GM18870 (cell line): ENCODE measurements at regions not wholly inside any gene's neighbourhood (a gene's known extent, or its start where the extent isn't known, plus 50 kb on each side); places are given as distances from the start of the nearest gene placed in this dataset.
"Not testable (repeated sequence)": the region's sequence is repeated elsewhere in the genome, so short reads cannot be mapped to it uniquely, and the experiment has no call there.

Source experiments
- ATAC-seq: cut with Tn5 transposase; IDR thresholded peaks from one replicate; pipeline ENCODE4 v1.9.1; 2021; ENCODE audit warnings: moderate library complexity; ENCODE audit not compliant: unreplicated experiment

DNA sequence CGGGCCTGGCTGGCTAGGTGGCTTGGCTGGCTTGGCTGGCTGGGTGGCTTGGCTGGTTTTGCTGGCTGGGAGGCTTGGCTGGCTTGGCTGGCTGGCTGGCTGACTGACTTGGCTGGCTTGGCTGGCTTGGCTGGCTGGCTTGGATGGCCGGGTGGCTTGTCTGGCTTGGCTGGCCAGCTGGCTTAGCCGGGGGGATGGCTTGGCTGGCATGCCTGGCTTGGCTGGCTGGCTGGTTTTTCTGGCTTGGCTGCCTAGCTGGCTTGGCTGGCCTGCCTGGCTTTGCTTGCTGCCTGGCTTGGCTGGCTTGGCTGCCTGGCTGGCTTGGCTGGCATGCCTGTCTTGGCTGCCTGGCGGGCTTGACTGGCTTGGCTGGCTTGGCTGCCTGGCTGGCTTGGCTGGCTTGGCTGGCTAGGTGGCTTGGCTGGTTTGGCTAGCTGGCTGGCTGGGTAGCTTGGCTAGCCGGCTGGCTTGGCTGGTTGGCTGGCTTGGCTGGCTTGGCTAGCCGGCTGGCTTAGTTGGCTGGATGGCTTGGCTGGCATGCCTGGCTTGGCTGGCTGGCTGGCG lies 2829.6 kb downstream of the RPIA start:
- not testable (repeated sequence) for ATAC-seq

DNA sequence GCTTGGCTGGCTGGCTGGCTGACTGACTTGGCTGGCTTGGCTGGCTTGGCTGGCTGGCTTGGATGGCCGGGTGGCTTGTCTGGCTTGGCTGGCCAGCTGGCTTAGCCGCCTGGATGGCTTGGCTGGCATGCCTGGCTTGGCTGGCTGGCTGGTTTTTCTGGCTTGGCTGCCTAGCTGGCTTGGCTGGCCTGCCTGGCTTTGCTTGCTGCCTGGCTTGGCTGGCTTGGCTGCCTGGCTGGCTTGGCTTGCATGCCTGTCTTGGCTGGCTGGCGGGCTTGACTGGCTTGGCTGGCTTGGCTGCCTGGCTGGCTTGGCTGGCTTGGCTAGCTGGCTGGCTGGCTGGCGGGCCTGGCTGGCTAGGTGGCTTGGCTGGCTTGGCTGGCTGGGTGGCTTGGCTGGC lies 2830.5 kb downstream of the RPIA start:
- ATAC-seq, result not testable (repeated sequence)

DNA sequence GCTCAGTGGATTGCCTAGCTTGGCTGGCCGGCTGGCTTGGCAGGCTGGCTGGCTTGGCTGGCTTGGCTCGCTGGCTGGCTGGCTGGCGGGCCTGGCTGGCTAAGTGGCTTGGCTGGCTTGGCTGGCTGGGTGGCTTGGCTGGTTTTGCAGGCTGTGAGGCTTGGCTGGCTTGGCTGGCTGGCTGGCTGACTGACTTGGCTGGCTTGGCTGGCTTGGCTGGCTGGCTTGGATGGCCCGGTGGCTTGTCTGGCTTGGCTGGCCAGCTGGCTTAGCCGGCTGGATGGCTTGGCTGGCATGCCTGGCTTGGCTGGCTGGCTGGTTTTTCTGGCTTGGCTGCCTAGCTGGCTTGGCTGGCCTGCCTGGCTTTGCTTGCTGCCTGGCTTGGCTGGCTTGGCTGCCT lies 2831.4 kb downstream of the RPIA start:
- not testable (repeated sequence) for ATAC-seq

DNA sequence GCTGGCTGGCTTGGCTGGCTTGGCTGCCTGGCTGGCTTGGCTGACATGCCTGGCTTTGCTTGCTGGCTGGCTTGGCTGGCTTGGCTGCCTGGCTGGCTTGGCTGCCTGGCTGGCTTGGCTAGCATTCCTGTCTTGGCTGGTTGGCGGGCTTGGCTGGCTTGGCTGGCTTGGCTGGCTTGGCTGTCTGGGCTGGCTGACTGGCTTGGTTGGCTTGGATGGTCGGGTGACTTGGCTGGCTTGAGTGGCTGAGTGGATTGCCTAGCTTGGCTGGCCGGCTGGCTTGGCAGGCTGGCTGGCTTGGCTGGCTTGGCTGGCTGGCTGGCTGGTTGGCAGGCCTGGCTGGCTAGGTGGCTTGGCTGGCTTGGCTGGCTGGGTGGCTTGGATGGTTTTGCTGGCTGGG lies 2832.3 kb downstream of the RPIA start:
- not testable (repeated sequence) for ATAC-seq

DNA sequence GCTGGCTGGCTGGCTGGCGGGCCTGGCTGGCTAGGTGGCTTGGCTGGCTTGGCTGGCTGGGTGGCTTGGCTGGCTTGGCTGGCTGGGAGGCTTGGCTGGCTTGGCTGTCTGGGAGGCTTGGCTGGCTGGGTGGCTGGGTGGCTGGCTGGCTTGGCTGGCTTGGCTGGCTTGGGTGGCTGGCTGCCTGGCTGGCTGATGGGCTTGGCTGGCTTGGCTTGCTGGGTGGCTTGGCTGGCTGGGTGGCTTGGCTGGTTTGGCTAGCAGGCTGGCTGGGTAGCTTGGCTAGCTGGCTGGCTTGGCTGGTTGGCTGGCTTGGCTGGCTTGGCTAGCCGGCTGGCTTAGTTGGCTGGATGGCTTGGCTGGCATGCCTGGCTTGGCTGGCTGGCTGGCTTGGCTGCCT lies 2834.1 kb downstream of the RPIA start:
- ATAC-seq, result not testable (repeated sequence)

DNA sequence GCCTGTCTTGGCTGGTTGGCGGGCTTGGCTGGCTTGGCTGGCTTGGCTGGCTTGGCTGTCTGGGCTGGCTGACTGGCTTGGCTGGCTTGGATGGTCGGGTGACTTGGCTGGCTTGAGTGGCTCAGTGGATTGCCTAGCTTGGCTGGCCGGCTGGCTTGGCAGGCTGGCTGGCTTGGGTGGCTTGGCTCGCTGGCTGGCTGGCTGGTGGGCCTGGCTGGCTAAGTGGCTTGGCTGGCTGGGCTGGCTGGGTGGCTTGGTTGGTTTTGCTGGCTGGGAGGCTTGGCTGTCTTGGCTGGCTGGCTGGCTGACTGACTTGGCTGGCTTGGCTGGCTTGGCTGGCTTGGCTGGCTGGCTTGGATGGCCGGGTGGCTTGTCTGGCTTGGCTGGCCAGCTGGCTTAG lies 2834.6 kb downstream of the RPIA start:
- ATAC-seq, result not testable (repeated sequence)

DNA sequence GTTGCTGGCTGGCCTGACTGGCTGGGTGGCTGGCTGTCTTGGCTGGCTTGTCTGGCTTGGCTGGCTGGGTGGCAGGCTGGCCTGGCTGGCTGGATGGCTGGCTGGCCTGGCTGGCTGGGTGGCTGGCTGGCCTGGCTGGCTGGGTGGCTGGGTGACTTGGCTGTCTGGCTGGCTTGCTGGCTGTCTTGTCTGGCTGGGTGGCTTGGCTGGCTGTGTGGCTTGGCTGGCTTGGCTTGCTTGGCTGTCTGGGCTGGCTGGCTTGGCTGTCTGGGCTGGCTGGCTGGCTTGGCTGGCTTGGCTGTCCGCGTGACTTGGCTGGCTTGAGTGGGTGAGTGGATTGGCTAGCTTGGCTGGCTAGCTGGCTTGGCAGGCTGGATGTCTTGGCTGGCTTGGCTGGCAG lies 2835.6 kb downstream of the RPIA start:
- not testable (repeated sequence) for ATAC-seq

DNA sequence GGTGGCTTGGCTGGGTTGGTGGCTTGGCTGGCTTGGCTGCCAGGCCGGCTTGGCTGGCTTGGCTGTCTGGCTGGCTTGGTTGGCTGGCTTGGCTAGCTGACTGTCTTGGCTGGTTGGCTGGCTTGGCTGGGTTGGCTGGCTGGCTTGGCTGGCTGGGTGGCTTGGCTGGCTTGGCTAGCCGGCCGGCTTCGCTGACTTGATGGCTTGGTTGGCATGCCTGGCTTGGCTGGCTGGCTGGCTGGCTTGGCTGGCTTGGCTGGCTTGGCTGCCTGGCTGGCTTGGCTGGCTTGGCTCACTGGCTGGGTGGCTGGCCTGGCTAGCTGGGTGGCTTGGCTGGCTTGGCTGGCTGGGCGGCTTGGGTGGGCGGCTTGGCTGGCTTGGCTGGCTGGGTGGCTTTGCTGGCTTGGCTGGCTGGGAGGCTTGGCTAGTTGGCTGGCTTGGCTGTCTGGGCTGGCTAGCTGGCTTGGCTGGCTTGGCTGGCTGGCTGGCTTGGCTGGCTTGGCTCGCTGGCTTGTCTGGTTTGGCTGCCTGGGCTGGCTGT lies 2836.1 kb downstream of the RPIA start:
- ATAC-seq, result not testable (repeated sequence)

DNA sequence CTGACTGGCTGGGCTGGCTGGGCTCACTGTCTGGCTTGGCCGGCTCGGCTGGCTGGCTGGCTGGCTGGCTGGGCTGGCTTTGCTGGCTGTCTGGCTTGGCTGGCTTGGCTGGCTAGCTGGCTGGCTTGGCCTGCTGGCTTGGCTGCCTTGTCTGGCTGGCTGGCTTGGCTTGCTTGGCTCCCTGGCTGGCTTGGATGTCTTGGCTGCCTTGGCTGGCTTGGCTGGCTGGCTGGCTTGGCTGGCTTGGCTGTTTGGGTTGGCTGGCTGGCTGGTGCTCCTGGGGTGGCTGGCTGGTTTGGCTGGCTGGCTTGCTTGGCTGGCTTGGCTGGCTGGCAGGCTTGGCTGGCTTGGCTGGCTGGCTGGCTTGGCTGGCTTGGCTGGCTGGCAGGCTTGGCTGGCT lies 2836.9 kb downstream of the RPIA start:
- not testable (repeated sequence) for ATAC-seq

DNA sequence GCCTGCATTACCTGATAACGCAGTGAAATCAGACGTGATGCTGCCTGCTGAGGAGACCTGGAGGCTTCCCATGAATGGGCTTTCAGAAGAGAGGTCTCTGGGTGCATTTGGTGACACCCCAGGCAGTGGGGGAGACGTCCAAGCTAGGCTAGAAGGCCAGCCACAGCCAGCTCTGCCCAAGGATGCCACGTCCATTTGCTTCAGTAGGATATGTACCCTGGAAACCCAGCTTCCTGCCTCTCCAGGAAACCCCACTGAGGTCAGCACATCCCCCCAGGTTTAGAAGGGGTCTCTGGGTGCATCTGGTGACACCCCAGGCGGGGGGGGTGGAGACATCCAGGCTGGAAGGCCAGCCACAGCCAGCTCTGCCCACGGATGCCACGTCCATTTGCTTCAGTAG lies 2844.6 kb downstream of the RPIA start:
- ATAC-seq, result not testable (repeated sequence)

DNA sequence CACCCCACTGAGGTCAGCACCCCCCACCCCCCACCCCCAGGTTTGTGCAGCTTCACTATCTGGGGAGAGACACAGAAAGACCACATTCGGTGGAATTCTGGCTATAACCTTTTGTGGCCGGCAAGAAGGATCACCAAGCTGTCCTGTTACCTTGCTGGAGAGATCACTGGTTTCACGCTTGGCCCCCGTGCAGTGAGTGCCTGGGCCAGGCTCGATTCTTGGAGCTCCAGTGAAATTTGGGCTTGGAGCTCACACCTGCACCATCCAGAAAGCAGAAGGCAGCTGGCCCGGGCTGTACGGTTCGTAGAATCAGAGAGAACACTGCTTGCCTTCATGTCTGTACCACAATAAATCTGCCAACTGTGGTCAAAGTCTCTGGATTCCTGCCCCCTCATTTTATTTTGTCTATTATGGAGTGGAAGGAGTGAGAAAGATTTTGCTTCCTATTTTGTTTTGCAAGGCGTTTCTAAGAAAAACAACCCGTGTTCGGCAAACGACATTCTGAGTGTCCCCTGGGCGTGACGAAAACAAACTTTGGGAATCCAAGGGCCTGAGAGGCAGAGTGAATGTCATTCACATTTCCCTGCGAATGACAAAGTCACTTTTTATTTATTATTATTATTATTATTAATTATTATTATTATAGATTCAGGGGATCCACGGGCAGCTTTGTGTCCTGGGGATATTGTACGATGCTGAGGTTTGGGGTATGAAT lies 2845.2 kb downstream of the RPIA start:
- not testable (repeated sequence) for ATAC-seq

DNA sequence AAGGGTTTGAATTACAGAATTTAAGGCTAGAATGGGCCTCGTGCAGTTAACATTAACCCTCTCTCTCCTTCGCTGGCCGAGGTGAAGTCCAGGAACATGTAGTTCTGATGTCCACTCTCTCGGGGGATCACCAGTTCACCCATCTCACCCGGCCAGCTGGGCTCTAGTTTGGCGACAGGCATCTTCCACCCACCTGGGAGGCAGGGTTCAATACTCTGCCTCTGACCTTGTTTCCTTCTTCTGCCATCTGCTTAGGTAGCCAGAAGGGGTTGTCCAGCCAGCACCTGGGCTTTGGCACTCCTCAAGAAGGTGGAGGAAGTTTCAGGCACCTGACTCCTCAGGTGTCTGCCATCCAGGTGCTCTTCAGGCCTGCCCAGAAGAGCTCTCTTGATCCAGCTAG lies 2857.8 kb downstream of the RPIA start:
- ATAC-seq, result not testable (repeated sequence)

DNA sequence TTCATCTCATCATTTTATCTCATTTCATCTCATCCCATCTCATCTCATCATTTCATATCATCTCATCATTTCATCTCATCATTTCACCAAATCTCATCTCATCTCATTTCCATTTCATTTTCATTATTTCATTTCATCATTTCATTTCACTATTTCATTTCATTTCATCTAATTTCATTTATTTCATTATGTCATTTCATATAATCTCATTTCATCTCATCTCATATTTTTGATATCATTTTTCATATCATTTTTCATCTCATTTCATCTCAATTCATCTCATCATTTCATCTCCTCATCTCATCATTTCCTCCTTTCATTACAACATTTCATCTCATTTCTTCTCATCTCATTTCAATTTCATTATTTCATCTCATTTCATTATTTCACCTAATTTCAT lies 2866.8 kb downstream of the RPIA start:
- ATAC-seq, result not testable (repeated sequence)

DNA sequence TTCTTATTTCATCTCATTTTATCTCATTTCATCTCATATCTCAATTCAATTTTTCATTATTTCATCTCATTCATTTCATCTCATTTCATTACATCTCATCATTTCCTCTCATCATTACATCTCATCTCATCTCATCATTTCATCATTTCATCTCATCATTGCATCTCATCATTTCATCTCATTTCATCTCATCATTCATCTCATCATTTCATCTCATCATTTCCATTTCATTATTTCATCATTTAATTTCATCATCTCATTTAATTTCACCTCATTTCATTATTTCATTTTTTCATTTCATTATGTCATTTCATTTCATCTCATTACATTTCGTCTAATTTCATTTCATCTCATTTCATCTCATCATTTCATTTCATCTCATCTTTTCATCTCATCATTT lies 2867.8 kb downstream of the RPIA start:
- ATAC-seq, result not testable (repeated sequence)

DNA sequence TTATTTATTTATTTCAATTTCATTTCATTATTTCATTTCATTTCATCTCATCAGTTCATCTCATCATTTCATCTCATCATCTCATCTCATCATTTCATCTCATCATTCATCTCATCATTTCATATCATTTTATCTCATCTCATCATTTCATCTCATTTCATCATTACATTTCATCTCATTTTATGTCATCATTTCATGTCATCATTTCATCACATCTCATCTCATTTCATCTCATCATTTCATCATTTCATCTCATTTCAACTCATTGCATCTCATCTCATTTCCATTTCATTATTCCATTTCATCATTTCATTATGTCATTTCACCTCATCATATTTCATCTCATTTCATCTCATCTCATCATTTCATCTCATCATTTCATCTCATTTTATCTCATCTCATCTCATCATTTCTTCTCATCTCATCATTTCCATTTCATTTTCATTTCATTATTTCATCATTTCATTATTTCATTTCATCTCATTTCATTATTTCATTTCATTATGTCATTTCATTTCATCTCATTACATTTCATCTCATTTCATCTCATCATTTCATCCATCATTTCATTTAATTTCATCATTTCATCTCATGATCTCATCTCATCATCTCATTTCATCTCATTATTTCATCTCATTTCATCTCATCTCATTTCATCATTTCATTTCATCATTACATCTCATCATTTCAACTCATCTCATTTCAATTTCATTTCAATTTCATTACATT lies 2868.6 kb downstream of the RPIA start:
- ATAC-seq, result not testable (repeated sequence)

DNA sequence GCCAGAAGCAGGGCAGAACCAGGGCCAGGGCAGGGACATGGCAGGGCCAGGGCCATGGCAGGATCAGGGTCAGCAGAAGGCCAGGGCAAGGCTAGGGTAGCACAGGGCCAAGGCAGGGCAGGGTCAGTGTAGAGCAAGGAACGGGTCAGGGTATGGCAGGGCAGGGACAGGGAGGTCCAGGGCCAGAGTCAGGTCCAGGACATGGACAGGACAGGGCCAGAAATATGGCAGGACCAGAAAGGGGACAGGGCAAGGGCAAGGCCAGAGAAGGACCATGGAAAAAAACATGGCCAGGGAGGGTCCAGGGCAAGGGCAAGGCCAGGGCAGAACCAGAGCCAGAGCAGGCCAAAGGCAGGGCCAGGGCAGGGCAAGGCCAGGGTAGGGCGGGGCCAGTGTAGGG lies 2870.7 kb downstream of the RPIA start:
- ATAC-seq, result not testable (repeated sequence)

DNA sequence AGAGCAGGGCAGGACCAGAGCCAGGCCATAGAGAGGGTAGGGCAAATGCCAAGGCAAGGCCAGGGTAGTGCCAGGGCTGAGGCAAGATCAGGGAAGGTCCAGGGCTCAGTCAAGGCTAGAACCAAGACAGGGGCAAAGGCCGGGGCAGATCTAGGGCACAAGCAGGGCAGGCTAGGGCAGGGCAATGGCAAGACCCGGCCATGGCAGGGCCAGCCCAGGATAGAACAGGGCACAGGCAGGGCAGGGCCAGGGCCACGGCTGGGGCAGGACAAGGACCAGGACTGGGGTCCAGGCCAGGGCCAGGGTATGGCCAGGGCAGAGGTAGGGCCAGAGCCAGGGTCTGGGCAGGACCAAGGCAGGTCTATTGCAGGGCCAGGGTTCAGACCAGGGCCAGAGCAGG lies 2873.2 kb downstream of the RPIA start:
- not testable (repeated sequence) for ATAC-seq

DNA sequence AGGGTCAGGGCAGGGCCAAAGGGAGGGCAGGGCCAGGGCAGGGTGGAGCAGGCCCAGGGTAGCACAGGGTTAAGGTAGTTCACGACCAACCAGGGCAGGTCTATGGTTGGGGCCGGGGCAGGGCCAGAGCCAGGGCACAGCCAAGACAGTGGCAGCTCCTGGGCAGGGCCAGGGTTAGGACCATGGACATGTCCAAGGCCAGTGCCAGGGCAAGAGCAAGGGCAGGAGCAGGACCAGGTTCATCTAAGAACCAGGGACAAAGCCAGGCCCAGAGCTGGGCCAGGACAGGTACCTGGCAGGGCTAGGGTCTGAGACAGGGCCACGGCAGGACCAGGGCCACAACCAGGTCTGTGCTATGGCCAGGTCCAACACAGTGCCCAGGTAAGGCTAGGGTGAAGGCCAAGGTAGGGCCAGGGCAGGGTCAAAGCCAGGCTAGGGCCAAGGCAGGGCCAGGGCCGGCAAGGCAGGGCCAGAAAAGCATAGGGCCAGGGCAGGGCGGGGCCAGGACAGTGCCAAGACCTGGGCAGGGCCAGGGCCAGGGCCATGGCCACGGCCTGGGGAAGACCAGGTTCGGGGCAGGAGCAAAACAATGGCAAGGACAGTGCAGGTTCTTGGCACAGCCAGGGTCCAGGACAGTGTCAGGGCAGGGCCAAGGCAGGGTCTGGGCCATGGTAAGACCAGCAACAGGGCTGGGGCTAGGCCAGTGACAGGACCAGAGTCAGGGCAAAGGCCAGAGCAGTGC lies 2874.4 kb downstream of the RPIA start:
- ATAC-seq, result not testable (repeated sequence)

DNA sequence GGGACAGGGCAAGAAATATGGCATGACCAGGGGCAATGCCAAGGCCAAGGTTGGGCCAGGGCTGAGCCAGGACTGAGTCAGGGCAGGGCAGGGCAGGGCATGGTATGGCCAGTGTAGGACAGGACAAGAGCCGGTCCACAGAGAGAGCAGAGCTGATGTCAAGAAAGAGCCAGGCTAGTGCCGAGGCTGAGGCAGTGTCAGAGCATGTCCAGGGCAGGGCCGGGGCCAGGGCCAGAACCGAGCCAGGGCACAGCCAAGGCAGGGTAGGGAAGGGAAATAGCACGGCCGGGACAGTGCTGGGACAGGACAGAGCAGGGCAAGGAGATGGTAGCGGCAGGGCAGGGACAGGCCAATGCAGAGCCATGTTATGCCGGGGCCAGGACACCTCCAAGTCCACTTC lies 2875.1 kb downstream of the RPIA start:
- not testable (repeated sequence) for ATAC-seq

DNA sequence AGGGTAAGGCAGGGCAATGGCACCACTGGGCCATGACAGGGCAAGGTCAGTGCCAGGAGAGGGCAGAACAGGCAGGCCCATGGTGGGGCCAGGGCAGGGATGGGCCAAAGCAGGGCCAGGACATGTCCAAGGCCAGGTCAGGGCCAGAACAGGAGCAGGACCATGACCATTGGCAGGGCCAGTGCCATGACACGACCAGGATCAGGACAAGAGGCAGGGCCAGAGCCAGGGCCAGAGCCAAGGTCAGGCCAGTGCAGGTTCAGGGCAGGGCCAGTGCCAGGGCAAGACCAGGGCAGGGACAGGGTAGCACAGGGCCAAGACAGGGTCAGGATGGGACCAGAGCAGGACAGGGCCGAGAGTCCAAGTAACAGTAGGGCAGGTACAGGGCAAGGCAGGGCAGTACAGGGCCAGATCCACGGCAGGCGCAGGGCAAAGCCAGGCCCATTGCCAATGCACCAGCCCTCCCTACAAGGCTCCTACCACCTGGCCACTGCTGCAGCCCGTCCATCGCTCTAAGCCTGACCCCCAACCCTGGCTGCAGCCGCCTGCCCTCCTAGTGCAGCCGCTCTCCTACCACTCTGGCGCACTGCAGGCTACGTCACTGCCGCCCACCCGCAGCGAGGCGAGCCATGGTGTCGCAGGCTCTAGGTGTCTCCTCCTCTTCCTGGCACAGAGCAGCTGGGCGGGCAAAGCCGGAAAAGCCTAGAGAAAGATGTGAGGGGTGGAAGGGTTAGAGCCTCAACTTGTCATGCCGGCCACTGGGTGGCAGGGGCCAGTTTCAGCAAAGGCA lies 2876.3 kb downstream of the RPIA start:
- ATAC-seq, result not testable (repeated sequence)
